HG02884 (cell line): ENCODE measurements at regions not wholly inside any gene's neighbourhood (a gene's known extent, or its start where the extent isn't known, plus 50 kb on each side); places are given as distances from the start of the nearest gene placed in this dataset.
"Not testable (repeated sequence)": the region's sequence is repeated elsewhere in the genome, so short reads cannot be mapped to it uniquely, and the experiment has no call there.

ENCODE experiments used
- ATAC-seq: cut with Tn5 transposase; IDR thresholded peaks from one replicate; pipeline ENCODE4 v1.9.1; 2021; ENCODE audit warnings: mild to moderate bottlenecking, moderate library complexity; ENCODE audit not compliant: unreplicated experiment

GRCh38 chr10:28137907-28138880 lies 139.3 kb upstream of the ODAD2 start:
- ATAC-seq: no peak

GRCh38 chr10:28135258-28135657 lies 136.4 kb upstream of the ODAD2 start:
- ATAC-seq: no peak

- no peak for ATAC-seq
Observed at GRCh38 chr10:28130267-28130666, 131.4 kb upstream of the ODAD2 start.

GRCh38 chr10:28127881-28128280 lies 129.0 kb upstream of the ODAD2 start:
- ATAC-seq: no peak

GRCh38 chr10:28125701-28126100 lies 126.8 kb upstream of the ODAD2 start:
- no peak for ATAC-seq

GRCh38 chr10:28120795-28121194 lies 121.9 kb upstream of the ODAD2 start:
- ATAC-seq: no peak

- no peak for ATAC-seq
Observed at GRCh38 chr10:28120043-28120749, 121.3 kb upstream of the ODAD2 start.

- no peak for ATAC-seq
Observed at GRCh38 chr10:28118985-28119628, 120.2 kb upstream of the ODAD2 start.

- ATAC-seq: no peak
Observed at GRCh38 chr10:28113202-28113601, 114.3 kb upstream of the ODAD2 start.

GRCh38 chr10:28111712-28112111 lies 112.8 kb upstream of the ODAD2 start:
- ATAC-seq: no peak

- no peak for ATAC-seq
Observed at GRCh38 chr10:28105561-28105960, 106.7 kb upstream of the ODAD2 start.

GRCh38 chr10:28097633-28098032 lies 98.8 kb upstream of the ODAD2 start:
- no peak for ATAC-seq

GRCh38 chr10:28095791-28096378 lies 97.0 kb upstream of the ODAD2 start:
- ATAC-seq: no peak

- no peak for ATAC-seq
Observed at GRCh38 chr10:28094121-28094520, 95.2 kb upstream of the ODAD2 start.

GRCh38 chr10:28091913-28092312 lies 93.0 kb upstream of the ODAD2 start:
- ATAC-seq: no peak

- no peak for ATAC-seq
Observed at GRCh38 chr10:28090506-28090905, 91.6 kb upstream of the ODAD2 start.

- no peak for ATAC-seq
Observed at GRCh38 chr10:28089467-28089866, 90.6 kb upstream of the ODAD2 start.

- no peak for ATAC-seq
Observed at GRCh38 chr10:28087661-28088351, 88.9 kb upstream of the ODAD2 start.

GRCh38 chr10:28085760-28086159 lies 86.9 kb upstream of the ODAD2 start:
- ATAC-seq: not testable (repeated sequence)

GRCh38 chr10:28082885-28083284 lies 84.0 kb upstream of the ODAD2 start:
- no peak for ATAC-seq

GRCh38 chr10:28082316-28082715 lies 83.4 kb upstream of the ODAD2 start:
- ATAC-seq: no peak
